HG03025 (cell line): ENCODE measurements at regions not wholly inside any gene's neighbourhood (a gene's known extent, or its start where the extent isn't known, plus 50 kb on each side); places are given as distances from the start of the nearest gene placed in this dataset.

Source experiments
- ATAC-seq: cut with Tn5 transposase; IDR thresholded peaks from one replicate; pipeline ENCODE4 v1.9.1; 2021; ENCODE audit warnings: mild to moderate bottlenecking, moderate library complexity; ENCODE audit not compliant: unreplicated experiment, low FRiP score

- ATAC-seq, result no peak
Measured at GRCh38 chr15:94021621-94022320, 209.6 kb upstream of the MCTP2 start.

- ATAC-seq, result no peak
Measured at GRCh38 chr15:94019062-94019461, 212.3 kb upstream of the MCTP2 start.

- ATAC-seq, result no peak
Measured at GRCh38 chr15:94015324-94015723, 216.0 kb upstream of the MCTP2 start.

- ATAC-seq, result no peak
Measured at GRCh38 chr15:94008104-94009074, 223.0 kb upstream of the MCTP2 start.

- no peak for ATAC-seq
Measured at GRCh38 chr15:94004697-94005096, 226.7 kb upstream of the MCTP2 start.

- no peak for ATAC-seq
Measured at GRCh38 chr15:94002041-94002440, 229.3 kb upstream of the MCTP2 start.

- ATAC-seq, result no peak
Measured at GRCh38 chr15:94001255-94001801, 230.0 kb upstream of the MCTP2 start.

GRCh38 chr15:94000606-94001005, 230.8 kb upstream of the MCTP2 start:
- no peak for ATAC-seq

- no peak for ATAC-seq
Measured at GRCh38 chr15:93997071-93997658, 234.2 kb upstream of the MCTP2 start.

GRCh38 chr15:93989440-93989998, 241.8 kb upstream of the MCTP2 start:
- ATAC-seq, result no peak

GRCh38 chr15:93987068-93987467, 244.3 kb upstream of the MCTP2 start:
- ATAC-seq, result no peak

GRCh38 chr15:93986400-93986984, 244.9 kb upstream of the MCTP2 start:
- no peak for ATAC-seq

- ATAC-seq, result no peak
Measured at GRCh38 chr15:93985925-93986324, 245.4 kb upstream of the MCTP2 start.

GRCh38 chr15:93985176-93985575, 246.2 kb upstream of the MCTP2 start:
- no peak for ATAC-seq

- no peak for ATAC-seq
Measured at GRCh38 chr15:93983526-93983925, 247.8 kb upstream of the MCTP2 start.

- no peak for ATAC-seq
Measured at GRCh38 chr15:93982226-93982727, 249.1 kb upstream of the MCTP2 start.

- no peak for ATAC-seq
Measured at GRCh38 chr15:93981706-93982105, 249.7 kb upstream of the MCTP2 start.

GRCh38 chr15:93980261-93980911, 251.0 kb upstream of the MCTP2 start:
- ATAC-seq, result no peak

- ATAC-seq, result no peak
Measured at GRCh38 chr15:93974804-93975481, 256.4 kb upstream of the MCTP2 start.
